ENCODE measurements at regions not wholly inside any gene's neighbourhood (a gene's known extent, or its start where the extent isn't known, plus 50 kb on each side); places are given as distances from the start of the nearest gene placed in this dataset.

DNA sequence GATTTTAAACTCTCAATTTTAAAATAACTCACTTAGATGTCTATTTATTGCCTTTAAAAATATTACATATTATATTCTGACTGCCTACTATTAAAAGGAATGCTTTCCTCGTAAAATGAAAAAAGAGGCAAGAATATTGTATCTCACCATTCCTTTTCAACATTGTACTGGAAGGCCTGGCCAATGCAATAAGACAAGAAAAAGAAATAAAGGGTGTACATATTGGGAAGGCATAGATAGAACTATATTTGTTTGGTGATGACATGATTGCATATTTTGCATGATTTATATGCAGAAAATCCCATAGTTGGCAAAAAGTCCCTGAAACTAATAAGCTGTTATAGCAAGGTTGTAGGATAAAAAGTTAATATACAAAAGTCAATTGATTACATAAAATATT is 474.6 kb upstream of the ATP2B1 start:
- TF ChIP-seq EZH2 (IDR thresholded peaks at IDR 0.05; ENCODE audit: borderline replicate concordance, low read length), result no peak
- TF ChIP-seq, protein P1, sequence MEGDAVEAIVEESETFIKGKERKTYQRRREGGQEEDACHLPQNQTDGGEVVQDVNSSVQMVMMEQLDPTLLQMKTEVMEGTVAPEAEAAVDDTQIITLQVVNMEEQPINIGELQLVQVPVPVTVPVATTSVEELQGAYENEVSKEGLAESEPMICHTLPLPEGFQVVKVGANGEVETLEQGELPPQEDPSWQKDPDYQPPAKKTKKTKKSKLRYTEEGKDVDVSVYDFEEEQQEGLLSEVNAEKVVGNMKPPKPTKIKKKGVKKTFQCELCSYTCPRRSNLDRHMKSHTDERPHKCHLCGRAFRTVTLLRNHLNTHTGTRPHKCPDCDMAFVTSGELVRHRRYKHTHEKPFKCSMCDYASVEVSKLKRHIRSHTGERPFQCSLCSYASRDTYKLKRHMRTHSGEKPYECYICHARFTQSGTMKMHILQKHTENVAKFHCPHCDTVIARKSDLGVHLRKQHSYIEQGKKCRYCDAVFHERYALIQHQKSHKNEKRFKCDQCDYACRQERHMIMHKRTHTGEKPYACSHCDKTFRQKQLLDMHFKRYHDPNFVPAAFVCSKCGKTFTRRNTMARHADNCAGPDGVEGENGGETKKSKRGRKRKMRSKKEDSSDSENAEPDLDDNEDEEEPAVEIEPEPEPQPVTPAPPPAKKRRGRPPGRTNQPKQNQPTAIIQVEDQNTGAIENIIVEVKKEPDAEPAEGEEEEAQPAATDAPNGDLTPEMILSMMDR (conservative IDR thresholded peaks at IDR 0.05 in 1 of 2, IDR thresholded peaks at IDR 0.05 in 1 of 2; ENCODE audit: extremely low read depth in 1 of 2, insufficient read depth in 1 of 2, low read depth in 1 of 2, low read length in 2 of 2), result no peak
